Karpas-422 (cell line): ENCODE measurements at regions not wholly inside any gene's neighbourhood (a gene's known extent, or its start where the extent isn't known, plus 50 kb on each side); places are given as distances from the start of the nearest gene placed in this dataset.
"Not testable (repeated sequence)": the region's sequence is repeated elsewhere in the genome, so short reads cannot be mapped to it uniquely, and the experiment has no call there.

Experiments
- DNase-seq: peaks from one replicate; pipeline ENCODE4 v3.0.0-alpha.2; 2015
- H2AFZ ChIP-seq: fragments of 200-600 bp; sonication (generic); 2 replicates; pipeline ENCODE4 v1.6.1; 2014; ENCODE audit warnings: antibody characterized with exemption, low read length, mixed read lengths
- H3K27ac ChIP-seq: fragments of 200-600 bp; sonication (generic); 2 replicates; pipeline ENCODE4 v1.5.1; 2014; ENCODE audit warnings: mild to moderate bottlenecking, low read length, moderate library complexity
- H3K27me3 ChIP-seq: fragments of 200-600 bp; sonication (generic); 2 replicates; pipeline ENCODE4 v1.6.1; 2014; ENCODE audit warnings: low read length, mixed read lengths
- H3K36me3 ChIP-seq: fragments of 200-600 bp; sonication (generic); 2 replicates; pipeline ENCODE4 v1.6.1; 2014; ENCODE audit warnings: low read length, mixed read lengths; ENCODE audit not compliant: insufficient read depth
- H3K4me1 ChIP-seq: fragments of 200-600 bp; sonication (generic); 2 replicates; pipeline ENCODE4 v1.6.1; 2014; ENCODE audit warnings: mild to moderate bottlenecking, low read length, mixed read lengths
- H3K4me2 ChIP-seq: fragments of 200-600 bp; sonication (generic); 2 replicates; pipeline ENCODE4 v1.6.1; 2014; ENCODE audit warnings: low read length, low read depth, mild to moderate bottlenecking; ENCODE audit not compliant: poor library complexity, severe bottlenecking
- H3K4me3 ChIP-seq: fragments of 200-600 bp; sonication (generic); 2 replicates; pipeline ENCODE4 v1.5.1; 2014; ENCODE audit warnings: mild to moderate bottlenecking, antibody characterized with exemption, low read length, mixed read lengths
- H3K79me2 ChIP-seq: fragments of 200-600 bp; sonication (generic); 2 replicates; pipeline ENCODE4 v1.6.1; 2014; ENCODE audit warnings: mild to moderate bottlenecking, low read length, mixed read lengths
- H3K9ac ChIP-seq: fragments of 200-600 bp; sonication (generic); 2 replicates; pipeline ENCODE4 v1.6.0; 2014; ENCODE audit warnings: low read length
- H3K9me2 ChIP-seq: fragments of 200-600 bp; sonication (generic), shearing (Covaris generic); replicated peaks from 2 replicates; pipeline ENCODE4 v1.6.0; 2014; ENCODE audit warnings: mild to moderate bottlenecking, low read length, moderate library complexity; ENCODE audit not compliant: insufficient read depth
- H3K9me3 ChIP-seq: fragments of 300-700, 200-600 bp; sonication (generic); 2 replicates; pipeline ENCODE4 v1.6.1; 2014; ENCODE audit warnings: low read length, mixed read lengths
- H4K20me1 ChIP-seq: fragments of 200-600 bp; sonication (generic); 2 replicates; pipeline ENCODE4 v1.6.1; 2014; ENCODE audit warnings: mild to moderate bottlenecking, antibody characterized with exemption, low read length, low read depth; ENCODE audit not compliant: insufficient read depth

DNA sequence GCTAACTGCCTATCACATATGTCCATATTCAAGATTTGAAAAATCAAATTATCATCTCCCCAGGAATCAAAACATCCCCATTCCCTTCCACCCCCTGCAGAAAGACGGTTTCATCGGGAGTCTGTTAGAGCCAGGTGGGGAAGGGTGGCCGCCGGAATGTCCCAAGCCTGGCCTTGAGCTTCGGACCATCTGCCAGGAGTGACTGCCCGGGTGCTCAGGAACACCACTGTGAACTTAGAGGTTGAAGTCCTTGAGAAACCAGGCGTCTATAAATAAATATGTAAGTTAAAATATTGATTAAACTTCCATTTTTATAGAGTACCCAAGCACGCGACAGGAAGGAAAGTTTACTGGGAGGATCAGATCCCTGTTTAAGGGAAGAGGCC, 250.8 kb downstream of the DLL1 start:
- DNase-seq, result no peak
- Histone ChIP-seq H3K27ac (no peak overlapping the region), H2AFZ (no peak overlapping the region), H3K4me1 (no peaks in the 10 kb centered on the region), H3K79me2 (no peaks in the 10 kb centered on the region), H3K9ac (no peak overlapping the region), H3K27me3 (no peaks in the 10 kb centered on the region), H3K9me2 (no peaks in the 10 kb centered on the region), H3K36me3 (no peaks in the 10 kb centered on the region), H3K4me3 (no peak overlapping the region), H3K4me2 (no peak overlapping the region), H3K9me3 (no peaks in the 10 kb centered on the region), H4K20me1 (no peaks in the 10 kb centered on the region)

DNA sequence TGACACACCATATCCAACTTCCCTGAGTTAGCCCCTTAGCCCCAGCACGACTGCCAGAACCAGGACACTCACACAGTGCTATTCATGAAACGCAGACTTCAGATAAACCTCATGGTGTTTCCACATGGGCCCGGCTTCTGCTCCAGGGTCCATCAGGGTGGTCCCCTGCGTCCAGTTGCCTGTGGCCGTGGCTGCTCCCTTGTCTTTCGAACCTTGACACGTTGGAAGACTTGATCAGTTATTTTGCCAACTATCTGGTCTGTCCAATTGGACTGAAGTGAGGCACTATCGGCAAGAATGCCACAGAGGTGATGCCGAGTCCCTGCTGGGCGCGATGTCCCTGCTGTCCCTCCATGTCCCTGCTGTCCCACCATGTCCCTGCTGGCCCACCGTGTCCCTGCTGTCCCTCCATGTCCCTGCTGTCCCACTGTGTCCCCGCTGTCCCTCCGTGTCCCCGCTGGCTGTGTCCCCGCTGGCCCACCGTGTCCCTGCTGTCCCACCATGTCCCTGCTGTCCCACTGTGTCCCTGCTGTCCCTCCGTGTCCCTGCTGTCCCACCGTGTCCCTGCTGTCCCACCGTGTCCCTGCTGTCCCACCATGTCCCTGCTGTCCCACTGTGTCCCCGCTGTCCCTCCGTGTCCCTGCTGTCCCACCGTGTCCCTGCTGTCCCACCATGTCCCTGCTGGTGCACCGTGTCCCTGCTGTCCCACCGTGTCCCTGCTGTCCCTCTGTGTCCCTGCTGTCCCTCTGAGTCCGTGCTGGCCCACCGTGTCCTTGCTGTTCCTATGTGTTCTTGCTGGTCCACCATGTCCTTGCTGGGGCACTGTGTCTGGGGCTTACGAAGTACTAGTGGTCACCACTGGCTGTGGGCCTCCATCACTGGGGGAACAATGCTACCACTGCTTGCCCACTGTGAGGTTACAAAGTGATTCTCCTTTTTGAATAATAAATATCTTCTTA, 251.4 kb downstream of the DLL1 start:
- H3K79me2 ChIP-seq, result no peaks in the 10 kb centered on the region
- no peak for DNase-seq
- H3K36me3 ChIP-seq, result no peaks in the 10 kb centered on the region
- H3K27ac ChIP-seq, result no peak overlapping the region
- no peak overlapping the region for H2AFZ ChIP-seq
- no peaks in the 10 kb centered on the region for H3K27me3 ChIP-seq
- no peaks in the 10 kb centered on the region for H3K9me2 ChIP-seq
- H4K20me1 ChIP-seq, result no peaks in the 10 kb centered on the region
- H3K4me3 ChIP-seq, result no peak overlapping the region
- H3K4me2 ChIP-seq, result no peak overlapping the region
- H3K4me1 ChIP-seq, result no peaks in the 10 kb centered on the region
- no peaks in the 10 kb centered on the region for H3K9me3 ChIP-seq
- no peak overlapping the region for H3K9ac ChIP-seq

DNA sequence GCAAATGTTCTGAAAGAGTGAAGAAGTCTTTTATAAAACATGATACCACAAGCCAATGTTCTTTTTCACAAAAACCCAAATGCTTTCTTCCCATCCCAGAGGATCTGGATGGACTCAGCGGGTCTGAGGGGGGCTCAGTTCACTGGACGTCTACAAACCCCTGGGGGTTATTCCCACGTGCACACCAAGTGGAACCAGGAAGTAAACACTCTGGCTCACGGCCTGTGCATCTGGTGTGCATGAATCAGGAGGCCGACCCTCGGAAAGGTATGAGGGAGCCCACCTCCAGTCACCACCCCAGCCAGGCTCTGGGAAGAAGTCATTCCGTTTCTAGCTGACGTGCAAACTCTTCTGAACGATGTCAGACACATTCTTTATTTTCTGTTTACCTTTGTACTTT, 252.2 kb downstream of the DLL1 start:
- no peak overlapping the region for H3K27ac ChIP-seq
- H3K4me3 ChIP-seq, result no peak overlapping the region
- H3K4me2 ChIP-seq, result no peak overlapping the region
- DNase-seq, result no peak
- no peaks in the 10 kb centered on the region for H3K9me2 ChIP-seq
- no peaks in the 10 kb centered on the region for H4K20me1 ChIP-seq
- H3K4me1 ChIP-seq, result no peaks in the 10 kb centered on the region
- H3K36me3 ChIP-seq, result no peaks in the 10 kb centered on the region
- no peaks in the 10 kb centered on the region for H3K9me3 ChIP-seq
- H3K27me3 ChIP-seq, result no peaks in the 10 kb centered on the region
- H3K79me2 ChIP-seq, result no peaks in the 10 kb centered on the region
- no peak overlapping the region for H3K9ac ChIP-seq
- H2AFZ ChIP-seq, result no peak overlapping the region

GRCh38 chr6:170038251-170038650, 252.6 kb downstream of the DLL1 start:
- H3K9me2 ChIP-seq, result no peaks in the 10 kb centered on the region
- H3K36me3 ChIP-seq, result no peaks in the 10 kb centered on the region
- no peak overlapping the region for H3K4me2 ChIP-seq
- H3K9me3 ChIP-seq, result no peaks in the 10 kb centered on the region
- no peak overlapping the region for H3K27ac ChIP-seq
- H4K20me1 ChIP-seq, result no peaks in the 10 kb centered on the region
- no peaks in the 10 kb centered on the region for H3K79me2 ChIP-seq
- H3K4me1 ChIP-seq, result no peaks in the 10 kb centered on the region
- no peak for DNase-seq
- H3K27me3 ChIP-seq, result no peaks in the 10 kb centered on the region
- no peak overlapping the region for H3K4me3 ChIP-seq
- no peak overlapping the region for H3K9ac ChIP-seq
- no peak overlapping the region for H2AFZ ChIP-seq

- Histone ChIP-seq H3K79me2 (no peaks in the 10 kb centered on the region), H2AFZ (no peak overlapping the region), H3K27me3 (no peaks in the 10 kb centered on the region), H3K27ac (no peak overlapping the region), H3K9ac (no peak overlapping the region), H3K9me3 (no peaks in the 10 kb centered on the region), H3K4me1 (no peaks in the 10 kb centered on the region), H3K9me2 (no peaks in the 10 kb centered on the region), H3K4me2 (no peak overlapping the region), H3K36me3 (no peaks in the 10 kb centered on the region), H3K4me3 (no peak overlapping the region), H4K20me1 (no peaks in the 10 kb centered on the region)
- no peak for DNase-seq
These were observed 253.2 kb downstream of the DLL1 start for GRCh38 chr6:170037541-170038250.

- H3K27me3 ChIP-seq, result no peaks in the 10 kb centered on the region
- no peaks in the 10 kb centered on the region for H3K4me1 ChIP-seq
- H3K4me3 ChIP-seq, result no peak overlapping the region
- H4K20me1 ChIP-seq, result no peaks in the 10 kb centered on the region
- H3K36me3 ChIP-seq, result no peaks in the 10 kb centered on the region
- no peaks in the 10 kb centered on the region for H3K9me2 ChIP-seq
- no peak for DNase-seq
- H3K27ac ChIP-seq, result no peak overlapping the region
- H3K79me2 ChIP-seq, result no peaks in the 10 kb centered on the region
- H3K9ac ChIP-seq, result no peak overlapping the region
- no peak overlapping the region for H2AFZ ChIP-seq
- H3K9me3 ChIP-seq, result no peaks in the 10 kb centered on the region
- no peak overlapping the region for H3K4me2 ChIP-seq
These were observed 254.0 kb downstream of the DLL1 start for GRCh38 chr6:170036916-170037315.

DNA sequence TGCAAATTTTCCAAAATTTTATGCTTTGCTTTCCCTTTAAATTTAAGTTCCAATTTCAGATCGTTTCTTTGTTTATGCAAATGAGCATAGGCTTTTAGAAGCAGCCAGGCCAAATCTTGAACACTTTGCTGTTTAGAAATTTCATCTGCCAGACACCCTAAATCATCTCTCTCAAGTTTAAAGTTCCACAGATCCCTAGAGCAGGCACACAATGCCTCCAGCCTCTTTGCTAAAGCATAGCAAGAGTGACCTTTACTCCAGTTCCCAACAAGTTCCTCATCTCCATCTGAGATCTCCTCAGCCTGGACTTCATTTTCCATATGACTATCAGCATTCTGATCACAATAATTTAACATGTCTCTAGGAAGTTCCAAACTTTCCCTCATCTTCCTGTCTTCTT, 254.5 kb downstream of the DLL1 start:
- not testable (repeated sequence) for H2AFZ ChIP-seq, H3K9ac ChIP-seq, H3K27me3 ChIP-seq, H3K9me2 ChIP-seq, DNase-seq, H3K27ac ChIP-seq, H4K20me1 ChIP-seq, H3K36me3 ChIP-seq, H3K4me1 ChIP-seq, H3K4me3 ChIP-seq, H3K79me2 ChIP-seq, H3K9me3 ChIP-seq, H3K4me2 ChIP-seq

GRCh38 chr6:170035901-170036304, 255.0 kb downstream of the DLL1 start:
- H3K9me3 ChIP-seq, result no peaks in the 10 kb centered on the region
- H3K9me2 ChIP-seq, result no peaks in the 10 kb centered on the region
- no peak overlapping the region for H3K9ac ChIP-seq
- no peaks in the 10 kb centered on the region for H3K4me1 ChIP-seq
- no peak overlapping the region for H3K27ac ChIP-seq
- no peaks in the 10 kb centered on the region for H3K36me3 ChIP-seq
- H3K27me3 ChIP-seq, result no peaks in the 10 kb centered on the region
- H3K79me2 ChIP-seq, result no peaks in the 10 kb centered on the region
- no peak overlapping the region for H3K4me3 ChIP-seq
- H2AFZ ChIP-seq, result no peak overlapping the region
- no peaks in the 10 kb centered on the region for H4K20me1 ChIP-seq
- DNase-seq, result no peak
- H3K4me2 ChIP-seq, result no peak overlapping the region
